ENCODE measurements at regions not wholly inside any gene's neighbourhood (a gene's known extent, or its start where the extent isn't known, plus 50 kb on each side); places are given as distances from the start of the nearest gene placed in this dataset.

GRCh38 chr9:91495450-91495849 is 71.8 kb upstream of the NFIL3 start:
- Histone ChIP-seq H3K27ac (ENCODE audit: insufficient read depth, low read length) (peak overlapping the region; percentile 86), H3K4me2 (ENCODE audit: extremely low read depth, insufficient read depth, low read length) (peak overlapping the region; percentile 60), H3K79me2 (ENCODE audit: control insufficient read depth, insufficient read depth, low read length) (no peaks in the 10 kb centered on the region), H3K27me3 (ENCODE audit: control insufficient read depth, insufficient read depth, low read length) (no peaks in the 10 kb centered on the region), H2AFZ (ENCODE audit: low read length) (no peak overlapping the region), H3K9me3 (ENCODE audit: control insufficient read depth, insufficient read depth, low read depth, low read length) (no peaks in the 10 kb centered on the region), H3K4me3 (replicated peaks in 1 of 4; ENCODE audit: control extremely low read depth in 1 of 4, insufficient read depth in 1 of 4, low read depth in 3 of 4, low read length in 4 of 4) (peak overlapping the region in 2 of 4 experiments; percentile 6 to 18), H4K20me1 (ENCODE audit: control insufficient read depth, extremely low read depth, insufficient read depth, low read length) (no peaks in the 10 kb centered on the region), H3K9ac (ENCODE audit: insufficient read depth, low read length) (peak overlapping the region; percentile 13), H3K4me1 (ENCODE audit: control insufficient read depth, extremely low read depth, insufficient read depth, low read length) (peaks cover 8% of the 10 kb centered on the region), H3K36me3 (ENCODE audit: control insufficient read depth, insufficient read depth, low read length) (no peaks in the 10 kb centered on the region)
- TF ChIP-seq EZH2 (IDR thresholded peaks at IDR 0.05; ENCODE audit: low read length, missing control alignments) (no peak), CTCF (conservative IDR thresholded peaks at IDR 0.05 in 1 of 2, IDR thresholded peaks at IDR 0.05 in 1 of 2; ENCODE audit: low read depth in 1 of 2, low read length in 2 of 2) (no peak)
- DNase-seq (ENCODE audit: low read depth in 2 of 2), result peak; percentile 93 to 99

- Histone ChIP-seq H3K27ac (ENCODE audit: insufficient read depth, low read length) (peak overlapping the region; percentile 86), H3K9ac (ENCODE audit: insufficient read depth, low read length) (no peak overlapping the region), H3K9me3 (ENCODE audit: control insufficient read depth, insufficient read depth, low read depth, low read length) (no peaks in the 10 kb centered on the region), H3K36me3 (ENCODE audit: control insufficient read depth, insufficient read depth, low read length) (no peaks in the 10 kb centered on the region), H3K4me1 (ENCODE audit: control insufficient read depth, extremely low read depth, insufficient read depth, low read length) (peaks cover 8% of the 10 kb centered on the region), H3K79me2 (ENCODE audit: control insufficient read depth, insufficient read depth, low read length) (no peaks in the 10 kb centered on the region), H4K20me1 (ENCODE audit: control insufficient read depth, extremely low read depth, insufficient read depth, low read length) (no peaks in the 10 kb centered on the region), H3K4me2 (ENCODE audit: extremely low read depth, insufficient read depth, low read length) (no peak overlapping the region), H3K27me3 (ENCODE audit: control insufficient read depth, insufficient read depth, low read length) (no peaks in the 10 kb centered on the region), H2AFZ (ENCODE audit: low read length) (no peak overlapping the region), H3K4me3 (replicated peaks in 1 of 4; ENCODE audit: control extremely low read depth in 1 of 4, insufficient read depth in 1 of 4, low read depth in 3 of 4, low read length in 4 of 4) (no peak overlapping the region)
- DNase-seq (ENCODE audit: low read depth in 2 of 2), result peak in 1 of 2 donors; percentile 59
- TF ChIP-seq CTCF (conservative IDR thresholded peaks at IDR 0.05 in 1 of 2, IDR thresholded peaks at IDR 0.05 in 1 of 2; ENCODE audit: low read depth in 1 of 2, low read length in 2 of 2) (no peak), EZH2 (IDR thresholded peaks at IDR 0.05; ENCODE audit: low read length, missing control alignments) (no peak)
Measured at GRCh38 chr9:91494751-91495150, 71.1 kb upstream of the NFIL3 start.

GRCh38 chr9:91492237-91492636 is 68.6 kb upstream of the NFIL3 start:
- no peak overlapping the region for H3K4me2 ChIP-seq (ENCODE audit: extremely low read depth, insufficient read depth, low read length)
- no peak overlapping the region for H3K4me3 ChIP-seq (replicated peaks in 1 of 4; ENCODE audit: control extremely low read depth in 1 of 4, insufficient read depth in 1 of 4, low read depth in 3 of 4, low read length in 4 of 4)
- DNase-seq (ENCODE audit: low read depth in 2 of 2), result no peak
- no peak for TF ChIP-seq CTCF (conservative IDR thresholded peaks at IDR 0.05 in 1 of 2, IDR thresholded peaks at IDR 0.05 in 1 of 2; ENCODE audit: low read depth in 1 of 2, low read length in 2 of 2)
- H3K9ac ChIP-seq (ENCODE audit: insufficient read depth, low read length), result no peak overlapping the region
- no peak overlapping the region for H3K27ac ChIP-seq (ENCODE audit: insufficient read depth, low read length)
- peaks cover 8% of the 10 kb centered on the region for H3K4me1 ChIP-seq (ENCODE audit: control insufficient read depth, extremely low read depth, insufficient read depth, low read length)
- no peaks in the 10 kb centered on the region for H3K79me2 ChIP-seq (ENCODE audit: control insufficient read depth, insufficient read depth, low read length)
- no peaks in the 10 kb centered on the region for H3K27me3 ChIP-seq (ENCODE audit: control insufficient read depth, insufficient read depth, low read length)
- H2AFZ ChIP-seq (ENCODE audit: low read length), result no peak overlapping the region
- no peaks in the 10 kb centered on the region for H3K36me3 ChIP-seq (ENCODE audit: control insufficient read depth, insufficient read depth, low read length)
- H4K20me1 ChIP-seq (ENCODE audit: control insufficient read depth, extremely low read depth, insufficient read depth, low read length), result no peaks in the 10 kb centered on the region
- H3K9me3 ChIP-seq (ENCODE audit: control insufficient read depth, insufficient read depth, low read depth, low read length), result no peaks in the 10 kb centered on the region
